ENCODE measurements at regions not wholly inside any gene's neighbourhood (a gene's known extent, or its start where the extent isn't known, plus 50 kb on each side); places are given as distances from the start of the nearest gene placed in this dataset.
A peak's percentile ranks its signal among the peaks of the same experiment; 100 is the strongest.

DNA sequence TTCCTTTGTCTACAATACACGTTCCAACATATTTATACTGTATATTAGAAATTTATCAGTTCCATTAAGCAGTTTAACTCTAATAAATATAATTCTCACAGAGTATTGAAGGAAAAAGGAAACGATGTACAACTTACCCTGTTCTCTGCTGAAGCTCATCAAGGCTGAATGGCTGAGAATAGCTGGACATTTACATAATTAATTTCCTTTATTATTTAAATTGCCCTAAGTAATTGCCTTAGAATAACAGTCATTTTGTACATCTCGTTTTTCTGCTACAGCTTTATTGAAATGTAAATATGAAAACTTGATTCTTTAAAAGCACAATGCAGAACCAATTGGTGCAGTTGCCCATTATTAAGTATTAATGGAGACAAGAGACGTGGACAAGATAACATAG is 648.3 kb upstream of the ATXN8OS start:
- no CpG with 5 or more reads among the region's 4 CpGs for WGBS (ENCODE audit: insufficient coverage)
- Histone ChIP-seq H3K27me3 (ENCODE audit: control insufficient read depth, insufficient read depth, low read length) (no peaks in the 10 kb centered on the region), H3K27ac (ENCODE audit: low read length) (no peak overlapping the region), H3K9me3 (replicated peaks; ENCODE audit: control insufficient read depth, low read depth, low read length) (no peaks in the 10 kb centered on the region), H3K36me3 (ENCODE audit: control insufficient read depth, insufficient read depth, low read length) (no peaks in the 10 kb centered on the region), H3K4me1 (ENCODE audit: control insufficient read depth, insufficient read depth, low read length) (peaks cover 2% of the 10 kb centered on the region), H3K4me3 (ENCODE audit: low read length) (no peak overlapping the region)
- no peak for DNase-seq

DNA sequence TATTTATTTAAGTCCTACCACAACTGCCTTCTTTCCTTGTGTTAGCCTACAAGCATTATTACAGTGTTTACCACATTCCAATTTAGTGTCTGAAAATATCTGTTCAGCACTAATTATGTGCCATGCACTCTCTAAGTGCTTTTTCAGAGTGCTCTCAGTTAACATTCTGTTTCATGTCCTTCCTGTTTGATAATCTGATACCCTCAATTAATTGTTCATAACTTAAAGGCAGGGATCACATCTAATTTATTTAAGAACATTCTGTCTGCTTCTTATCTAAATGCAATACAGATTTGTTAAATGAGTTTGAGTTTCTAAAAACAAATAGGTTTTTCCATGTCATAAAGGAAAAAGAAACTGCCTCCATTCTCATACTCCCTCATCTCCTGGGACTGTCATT is 649.6 kb upstream of the ATXN8OS start:
- no peak for DNase-seq
- Histone ChIP-seq H3K9me3 (replicated peaks; ENCODE audit: control insufficient read depth, low read depth, low read length) (no peaks in the 10 kb centered on the region), H3K4me1 (ENCODE audit: control insufficient read depth, insufficient read depth, low read length) (peaks cover 2% of the 10 kb centered on the region), H3K36me3 (ENCODE audit: control insufficient read depth, insufficient read depth, low read length) (no peaks in the 10 kb centered on the region), H3K27ac (ENCODE audit: low read length) (no peak overlapping the region), H3K4me3 (ENCODE audit: low read length) (no peak overlapping the region), H3K27me3 (ENCODE audit: control insufficient read depth, insufficient read depth, low read length) (no peaks in the 10 kb centered on the region)

DNA sequence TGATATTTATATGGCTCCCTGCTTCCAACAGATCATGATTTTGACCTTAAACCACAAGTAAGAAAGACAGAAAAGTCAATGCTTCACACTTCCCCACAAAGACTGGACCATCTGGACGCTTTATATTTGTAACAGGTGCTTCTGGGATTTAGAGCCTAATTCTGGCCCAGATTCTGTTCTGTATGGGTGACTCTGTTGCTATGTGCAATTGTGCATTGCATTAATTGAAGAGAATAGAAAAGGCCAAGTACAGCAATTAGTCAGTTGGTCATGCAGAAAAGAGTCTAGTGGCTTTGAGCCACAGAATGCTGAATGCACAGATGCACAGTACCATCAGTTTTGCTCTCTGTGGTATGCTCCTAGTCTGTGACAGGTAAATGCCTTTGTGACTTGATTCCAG is 657.4 kb upstream of the ATXN8OS start:
- H3K9me3 ChIP-seq (replicated peaks; ENCODE audit: control insufficient read depth, low read depth, low read length), result no peaks in the 10 kb centered on the region
- peak; percentile 34 for DNase-seq
- H3K36me3 ChIP-seq (ENCODE audit: control insufficient read depth, insufficient read depth, low read length), result no peaks in the 10 kb centered on the region
- H3K4me1 ChIP-seq (ENCODE audit: control insufficient read depth, insufficient read depth, low read length), result no peaks in the 10 kb centered on the region
- WGBS (ENCODE audit: insufficient coverage), result no CpG with 5 or more reads among the region's 1 CpG
- no peaks in the 10 kb centered on the region for H3K27me3 ChIP-seq (ENCODE audit: control insufficient read depth, insufficient read depth, low read length)
- no peak overlapping the region for H3K4me3 ChIP-seq (ENCODE audit: low read length)
- no peak overlapping the region for H3K27ac ChIP-seq (ENCODE audit: low read length)

DNA sequence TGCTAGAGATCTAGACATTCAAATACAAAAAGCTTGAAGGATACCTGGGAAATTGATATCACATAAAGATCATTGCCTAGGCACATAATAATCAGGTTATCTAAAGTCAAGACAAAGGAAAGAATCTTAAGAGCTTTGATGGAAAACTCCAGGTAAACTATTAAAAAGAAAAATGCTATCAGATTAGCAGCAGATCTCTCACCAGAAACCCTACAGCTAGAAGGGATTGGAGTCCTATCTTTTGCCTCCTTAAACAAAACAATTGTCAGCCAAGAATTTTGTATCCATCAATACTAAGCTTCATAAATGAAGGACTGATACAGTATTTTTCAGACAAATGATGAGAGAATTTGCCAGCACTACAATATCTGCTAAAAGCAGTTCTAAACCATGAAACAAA is 682.4 kb upstream of the ATXN8OS start:
- Histone ChIP-seq H3K4me3 (ENCODE audit: low read length) (no peak overlapping the region), H3K4me1 (ENCODE audit: control insufficient read depth, insufficient read depth, low read length) (no peaks in the 10 kb centered on the region), H3K36me3 (ENCODE audit: control insufficient read depth, insufficient read depth, low read length) (no peaks in the 10 kb centered on the region), H3K27me3 (ENCODE audit: control insufficient read depth, insufficient read depth, low read length) (no peaks in the 10 kb centered on the region), H3K27ac (ENCODE audit: low read length) (no peak overlapping the region), H3K9me3 (replicated peaks; ENCODE audit: control insufficient read depth, low read depth, low read length) (peaks cover 2% of the 10 kb centered on the region)
- DNase-seq, result no peak

DNA sequence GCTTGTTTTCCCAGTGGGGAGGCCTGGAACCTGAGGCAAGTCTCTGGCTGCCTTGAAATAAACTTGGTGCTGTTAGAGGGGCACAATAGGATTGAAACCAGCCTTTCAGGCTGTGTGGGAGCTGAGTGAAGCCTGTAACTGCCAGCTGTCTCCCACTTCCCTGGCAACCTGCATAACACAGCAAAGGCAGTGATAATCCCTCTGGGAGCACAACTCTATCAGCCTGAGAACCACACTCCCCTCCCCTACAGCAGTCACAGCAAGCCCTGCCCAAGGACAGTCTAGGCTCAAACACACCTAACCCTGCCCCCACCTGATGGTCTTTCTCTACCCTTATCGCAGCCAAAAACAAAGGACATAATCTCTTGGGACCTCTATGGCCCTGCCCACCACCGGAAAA is 683.8 kb upstream of the ATXN8OS start:
- Histone ChIP-seq H3K4me1 (ENCODE audit: control insufficient read depth, insufficient read depth, low read length) (no peaks in the 10 kb centered on the region), H3K27me3 (ENCODE audit: control insufficient read depth, insufficient read depth, low read length) (no peaks in the 10 kb centered on the region), H3K27ac (ENCODE audit: low read length) (no peak overlapping the region), H3K4me3 (ENCODE audit: low read length) (no peak overlapping the region), H3K36me3 (ENCODE audit: control insufficient read depth, insufficient read depth, low read length) (no peaks in the 10 kb centered on the region), H3K9me3 (replicated peaks; ENCODE audit: control insufficient read depth, low read depth, low read length) (peaks cover 2% of the 10 kb centered on the region)
- DNase-seq, result no peak
- 88% methylated on average over 2 of the region's 2 CpGs for WGBS (ENCODE audit: insufficient coverage)

DNA sequence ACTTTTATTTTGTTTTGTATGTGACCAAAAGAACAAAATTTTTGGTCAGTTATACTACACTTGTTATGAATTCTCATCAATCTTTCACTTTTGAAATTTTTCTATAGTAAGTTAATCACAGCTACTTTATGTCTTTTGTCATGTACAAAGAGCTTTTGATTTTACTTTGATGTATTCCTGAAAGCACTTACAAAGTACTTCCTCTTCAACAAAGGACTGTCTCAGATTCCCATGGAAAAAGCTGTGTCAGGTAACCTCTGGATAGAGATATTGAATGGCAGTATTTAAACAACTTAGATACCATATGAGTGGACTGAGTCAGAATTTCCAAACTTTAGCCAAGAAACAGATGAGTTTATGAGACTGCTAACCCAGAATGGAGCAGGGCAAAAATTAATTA is 689.3 kb upstream of the ATXN8OS start:
- DNase-seq, result no peak
- no peaks in the 10 kb centered on the region for H3K9me3 ChIP-seq (replicated peaks; ENCODE audit: control insufficient read depth, low read depth, low read length)
- H3K36me3 ChIP-seq (ENCODE audit: control insufficient read depth, insufficient read depth, low read length), result no peaks in the 10 kb centered on the region
- H3K27me3 ChIP-seq (ENCODE audit: control insufficient read depth, insufficient read depth, low read length), result no peaks in the 10 kb centered on the region
- H3K27ac ChIP-seq (ENCODE audit: low read length), result no peak overlapping the region
- no peaks in the 10 kb centered on the region for H3K4me1 ChIP-seq (ENCODE audit: control insufficient read depth, insufficient read depth, low read length)
- H3K4me3 ChIP-seq (ENCODE audit: low read length), result no peak overlapping the region

DNA sequence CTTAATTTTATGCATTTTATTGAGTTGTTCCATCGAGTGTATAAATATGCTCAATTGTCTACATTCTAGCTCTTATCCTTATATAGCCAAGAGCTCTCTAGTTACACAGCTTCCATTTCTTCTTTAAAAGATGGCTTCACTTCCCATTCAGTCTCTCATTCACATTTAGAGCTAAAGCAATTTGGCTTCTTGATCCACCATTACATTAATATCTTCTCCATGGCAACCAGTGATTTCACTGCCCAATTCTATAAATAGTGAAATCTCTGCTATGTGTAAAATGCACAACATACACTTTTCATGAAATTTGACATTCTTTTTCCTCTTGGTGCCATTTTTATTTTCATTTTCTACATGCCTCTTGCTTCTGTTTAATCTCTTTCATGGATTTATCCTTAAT is 696.9 kb upstream of the ATXN8OS start:
- Histone ChIP-seq H3K9me3 (replicated peaks; ENCODE audit: control insufficient read depth, low read depth, low read length) (peaks cover 8% of the 10 kb centered on the region), H3K27me3 (ENCODE audit: control insufficient read depth, insufficient read depth, low read length) (no peaks in the 10 kb centered on the region), H3K4me1 (ENCODE audit: control insufficient read depth, insufficient read depth, low read length) (no peaks in the 10 kb centered on the region), H3K4me3 (ENCODE audit: low read length) (no peak overlapping the region), H3K36me3 (ENCODE audit: control insufficient read depth, insufficient read depth, low read length) (no peaks in the 10 kb centered on the region), H3K27ac (ENCODE audit: low read length) (no peak overlapping the region)
- DNase-seq, result no peak
- no CpG with 5 or more reads among the region's 1 CpG for WGBS (ENCODE audit: insufficient coverage)

DNA sequence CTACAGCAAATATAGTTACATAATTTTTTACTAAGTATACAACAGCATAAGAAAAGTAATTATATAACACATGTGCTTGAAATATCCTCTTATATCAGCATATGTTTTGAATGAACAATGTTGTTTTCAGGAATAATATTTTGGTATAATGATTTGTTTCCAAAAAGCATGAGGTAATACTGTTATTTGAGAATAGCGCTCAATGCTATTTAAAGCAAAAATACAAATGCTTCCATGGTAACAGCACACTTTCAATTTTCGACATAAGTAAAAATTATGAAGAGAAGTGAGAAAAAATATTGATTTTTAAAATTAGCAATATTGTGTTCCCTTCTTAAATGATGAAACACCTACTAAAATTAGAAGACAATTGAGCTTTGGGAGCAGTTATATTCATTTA is 715.9 kb upstream of the ATXN8OS start:
- Histone ChIP-seq H3K36me3 (ENCODE audit: control insufficient read depth, insufficient read depth, low read length) (no peaks in the 10 kb centered on the region), H3K4me3 (ENCODE audit: low read length) (no peak overlapping the region), H3K9me3 (replicated peaks; ENCODE audit: control insufficient read depth, low read depth, low read length) (no peaks in the 10 kb centered on the region), H3K27ac (ENCODE audit: low read length) (no peak overlapping the region), H3K27me3 (ENCODE audit: control insufficient read depth, insufficient read depth, low read length) (no peaks in the 10 kb centered on the region), H3K4me1 (ENCODE audit: control insufficient read depth, insufficient read depth, low read length) (no peaks in the 10 kb centered on the region)
- no CpG with 5 or more reads among the region's 2 CpGs for WGBS (ENCODE audit: insufficient coverage)
- peak; percentile 70 for DNase-seq

DNA sequence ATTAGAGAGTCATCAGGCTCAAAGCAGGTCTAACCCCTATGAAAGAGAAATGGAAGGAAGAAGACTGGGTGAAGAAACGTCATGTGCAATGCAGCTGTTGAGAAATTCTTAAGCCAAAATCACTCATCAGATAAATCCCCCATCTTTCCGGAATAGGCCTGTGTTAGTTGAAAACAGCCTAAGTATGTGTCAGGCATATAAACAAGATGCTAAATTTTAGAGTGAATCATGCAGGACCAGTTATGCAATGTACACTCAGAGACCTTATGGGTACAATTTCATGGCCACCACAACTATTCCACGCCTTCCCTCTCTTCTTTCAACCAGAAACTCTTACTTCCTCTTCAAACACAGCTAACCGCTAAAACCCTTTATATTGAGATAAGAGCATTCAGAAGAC is 717.7 kb upstream of the ATXN8OS start:
- no peaks in the 10 kb centered on the region for H3K9me3 ChIP-seq (replicated peaks; ENCODE audit: control insufficient read depth, low read depth, low read length)
- DNase-seq, result no peak
- H3K27me3 ChIP-seq (ENCODE audit: control insufficient read depth, insufficient read depth, low read length), result no peaks in the 10 kb centered on the region
- H3K4me1 ChIP-seq (ENCODE audit: control insufficient read depth, insufficient read depth, low read length), result no peaks in the 10 kb centered on the region
- H3K4me3 ChIP-seq (ENCODE audit: low read length), result no peak overlapping the region
- no peaks in the 10 kb centered on the region for H3K36me3 ChIP-seq (ENCODE audit: control insufficient read depth, insufficient read depth, low read length)
- 67% methylated on average over 1 of the region's 4 CpGs for WGBS (ENCODE audit: insufficient coverage)
- H3K27ac ChIP-seq (ENCODE audit: low read length), result no peak overlapping the region

DNA sequence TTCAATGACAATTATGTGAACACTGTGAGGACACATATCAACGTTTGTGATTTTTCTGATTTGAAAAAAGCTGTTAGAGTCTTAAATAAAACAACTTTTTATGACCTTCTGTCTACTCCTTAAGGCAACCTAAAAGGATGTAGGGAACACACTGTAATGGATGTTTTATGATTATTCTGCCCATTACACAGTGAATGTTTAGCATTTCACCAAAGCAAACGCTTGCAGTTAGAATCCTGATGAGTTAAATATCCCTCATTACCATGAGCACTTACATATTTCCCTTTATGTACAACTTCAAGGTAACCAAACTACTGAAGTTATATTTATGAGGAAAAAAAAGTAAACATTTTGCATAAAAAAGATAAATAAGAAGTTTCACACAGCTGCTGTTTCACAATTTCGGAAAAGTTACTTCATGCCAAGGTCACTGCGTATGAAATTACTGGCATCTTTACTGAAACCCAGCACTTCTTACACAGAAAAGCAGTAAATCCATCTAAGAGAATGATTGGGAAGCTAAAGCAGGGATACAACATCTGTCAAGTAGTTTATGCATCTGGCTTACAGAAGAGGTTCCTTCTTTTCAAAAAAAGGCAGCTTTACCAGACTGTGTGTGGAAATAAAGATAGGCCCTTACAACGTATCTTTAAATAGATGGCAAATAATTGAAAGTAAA is 733.7 kb upstream of the ATXN8OS start:
- DNase-seq, result peak; percentile 86
- Histone ChIP-seq H3K4me3 (ENCODE audit: low read length) (no peak overlapping the region), H3K27ac (ENCODE audit: low read length) (no peak overlapping the region), H3K27me3 (ENCODE audit: control insufficient read depth, insufficient read depth, low read length) (no peaks in the 10 kb centered on the region), H3K4me1 (ENCODE audit: control insufficient read depth, insufficient read depth, low read length) (no peaks in the 10 kb centered on the region), H3K9me3 (replicated peaks; ENCODE audit: control insufficient read depth, low read depth, low read length) (peaks cover 3% of the 10 kb centered on the region), H3K36me3 (ENCODE audit: control insufficient read depth, insufficient read depth, low read length) (no peaks in the 10 kb centered on the region)
- WGBS (ENCODE audit: insufficient coverage), result no CpG with 5 or more reads among the region's 5 CpGs

DNA sequence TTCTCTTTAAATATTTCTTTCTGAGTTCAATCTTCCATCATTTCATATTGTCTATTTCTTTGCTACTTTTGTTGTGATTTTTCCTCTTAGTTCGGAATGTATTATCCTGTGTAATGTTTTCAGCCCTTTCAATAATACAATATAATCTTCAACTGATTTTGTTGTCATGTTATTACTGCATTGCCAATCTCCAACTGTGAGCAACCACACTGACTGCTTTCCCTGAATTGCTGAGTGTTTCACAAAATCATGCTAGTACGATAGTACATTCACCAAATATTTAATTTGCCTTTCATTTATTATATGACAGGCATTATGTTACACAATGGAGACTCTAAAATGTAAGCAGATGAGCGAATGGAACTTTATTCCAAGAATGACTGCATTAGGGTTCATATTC is 744.3 kb upstream of the ATXN8OS start:
- no peak for DNase-seq
- no CpG with 5 or more reads among the region's 3 CpGs for WGBS (ENCODE audit: insufficient coverage)
- Histone ChIP-seq H3K36me3 (ENCODE audit: control insufficient read depth, insufficient read depth, low read length) (no peaks in the 10 kb centered on the region), H3K27me3 (ENCODE audit: control insufficient read depth, insufficient read depth, low read length) (no peaks in the 10 kb centered on the region), H3K9me3 (replicated peaks; ENCODE audit: control insufficient read depth, low read depth, low read length) (no peaks in the 10 kb centered on the region), H3K4me1 (ENCODE audit: control insufficient read depth, insufficient read depth, low read length) (no peaks in the 10 kb centered on the region), H3K27ac (ENCODE audit: low read length) (no peak overlapping the region), H3K4me3 (ENCODE audit: low read length) (no peak overlapping the region)

Measured in muscle of leg (tissue), 3 donors.